ENCODE measurements at regions not wholly inside any gene's neighbourhood (a gene's known extent, or its start where the extent isn't known, plus 50 kb on each side); places are given as distances from the start of the nearest gene placed in this dataset.

- no peak for DNase-seq
Observed at GRCh38 chr14:53896726-53897125, 59.9 kb downstream of the BMP4 start.

DNA sequence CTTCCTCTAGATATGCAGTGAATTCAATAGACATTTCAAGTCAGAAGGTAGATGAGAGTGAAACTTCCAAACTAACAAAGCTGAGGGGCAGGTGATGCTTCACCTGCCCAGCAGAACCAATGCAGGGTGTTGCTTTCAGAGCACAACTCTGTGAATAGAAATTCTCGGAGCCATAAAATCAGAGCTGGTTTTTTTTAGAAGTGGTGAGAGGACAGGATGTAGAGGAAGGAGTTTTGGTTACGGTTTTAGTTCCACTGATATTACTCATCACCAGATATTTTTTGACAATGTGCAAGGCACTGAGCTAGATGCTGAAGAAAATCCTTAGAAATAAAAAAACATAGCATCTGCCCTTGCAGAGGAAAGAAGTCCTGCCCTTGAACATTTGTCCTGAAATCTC is 62.2 kb downstream of the BMP4 start:
- DNase-seq = no peak

- DNase-seq = no peak
Observed at GRCh38 chr14:53893374-53893773, 63.3 kb downstream of the BMP4 start.

DNA sequence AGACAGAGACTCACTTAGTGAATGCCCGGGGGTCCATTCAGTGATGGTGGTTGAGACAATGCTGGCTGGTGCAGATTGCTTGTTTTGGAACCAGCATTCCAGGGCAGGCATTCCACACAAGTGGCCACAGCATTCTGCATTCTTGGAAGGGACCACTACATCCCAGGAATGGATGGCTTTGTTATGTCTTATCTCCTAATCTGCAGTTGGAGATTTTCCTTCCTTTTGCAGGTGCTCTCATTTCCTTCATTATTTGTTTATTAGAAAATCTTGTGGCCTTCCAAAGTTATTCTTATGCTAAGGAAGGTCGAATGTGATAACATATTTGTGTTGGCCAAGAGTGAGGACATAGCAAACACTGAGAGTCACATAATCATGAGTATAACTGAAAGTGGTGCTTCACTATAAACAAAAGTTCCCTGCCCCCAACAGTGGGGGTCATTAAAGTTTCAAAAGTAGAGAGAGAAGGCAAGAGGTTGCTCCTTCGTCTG is 66.0 kb downstream of the BMP4 start:
- no peak for DNase-seq

- no peak for DNase-seq
Observed at GRCh38 chr14:53888535-53889386, 67.9 kb downstream of the BMP4 start.

GRCh38 chr14:53885136-53885640 is 71.4 kb downstream of the BMP4 start:
- no peak for DNase-seq

GRCh38 chr14:53884601-53885000 is 72.0 kb downstream of the BMP4 start:
- no peak for DNase-seq

- no peak for DNase-seq
Observed at GRCh38 chr14:53883739-53884138, 72.9 kb downstream of the BMP4 start.

- DNase-seq = no peak
Observed at GRCh38 chr14:53882684-53883083, 73.9 kb downstream of the BMP4 start.

DNA sequence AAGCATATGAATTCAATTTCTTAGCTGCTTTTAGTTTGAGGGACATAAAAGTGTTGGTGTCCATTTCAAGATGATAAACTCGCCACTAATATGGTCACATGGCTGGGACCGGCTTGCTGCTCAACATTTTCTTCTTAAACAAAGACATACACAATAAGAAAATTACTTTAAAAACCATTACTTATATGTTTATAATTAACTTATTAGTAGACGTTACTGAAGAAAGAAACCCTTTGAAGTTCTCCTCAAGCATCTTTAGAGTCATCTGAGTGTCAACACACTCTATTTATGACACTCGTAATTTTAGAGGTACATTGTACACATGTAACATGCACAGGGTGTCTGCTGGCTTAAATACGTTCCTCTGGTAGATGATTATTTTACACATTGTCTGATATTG is 74.7 kb downstream of the BMP4 start:
- no peak for DNase-seq

DNA sequence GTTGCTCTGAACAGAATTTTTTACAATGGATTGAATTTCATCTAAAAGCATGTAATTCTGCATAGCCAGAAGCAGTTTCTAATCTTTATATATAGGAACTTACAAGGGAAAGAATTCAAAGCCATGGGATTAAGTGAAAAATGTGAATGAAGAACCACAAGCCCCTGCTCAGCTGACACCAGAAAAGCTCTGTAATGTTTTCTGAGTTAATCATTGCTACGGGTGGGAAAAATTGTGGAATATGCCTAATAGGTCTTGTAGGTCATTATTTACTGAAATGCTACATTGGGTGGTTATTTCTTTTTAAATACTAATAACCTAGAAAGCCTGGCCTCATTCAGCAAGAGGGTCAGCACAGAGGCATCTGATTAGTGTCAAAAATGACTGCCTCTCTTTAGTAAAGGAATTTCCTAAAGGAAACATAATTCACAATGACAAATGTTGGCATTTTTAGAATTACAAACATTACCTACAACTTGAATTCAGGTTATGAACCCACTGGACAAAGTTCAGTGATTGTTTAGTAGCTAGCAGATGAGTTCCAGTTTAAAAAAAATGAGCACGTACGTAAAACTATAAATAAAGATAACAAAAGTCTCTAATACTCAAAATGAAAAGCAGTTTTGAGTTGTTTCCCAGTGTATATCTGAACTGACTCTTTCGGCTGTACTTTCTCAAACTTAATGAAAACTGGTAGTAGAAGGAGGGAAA is 75.3 kb downstream of the BMP4 start:
- DNase-seq = no peak

- DNase-seq = no peak
Observed at GRCh38 chr14:53880761-53881160, 75.9 kb downstream of the BMP4 start.

DNA sequence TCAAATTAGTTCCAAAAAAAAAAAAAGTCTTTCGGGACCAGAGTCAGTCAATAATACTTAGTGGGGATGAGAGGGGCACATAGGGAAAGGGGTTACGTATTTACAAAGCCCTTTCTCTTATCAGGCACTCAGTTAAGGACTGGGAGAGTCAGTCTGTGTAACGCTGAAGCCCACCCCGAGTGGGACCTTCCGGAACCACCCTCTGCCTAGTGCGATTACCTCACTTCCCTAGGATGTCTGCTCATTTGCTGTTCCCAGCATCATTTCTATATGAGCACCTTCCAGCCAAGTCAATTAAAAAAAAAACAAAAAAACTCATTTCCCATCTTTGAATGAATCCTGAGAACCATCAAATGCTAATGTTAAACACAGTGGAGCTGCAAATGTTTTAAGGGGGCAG is 76.9 kb downstream of the BMP4 start:
- no peak for DNase-seq

DNA sequence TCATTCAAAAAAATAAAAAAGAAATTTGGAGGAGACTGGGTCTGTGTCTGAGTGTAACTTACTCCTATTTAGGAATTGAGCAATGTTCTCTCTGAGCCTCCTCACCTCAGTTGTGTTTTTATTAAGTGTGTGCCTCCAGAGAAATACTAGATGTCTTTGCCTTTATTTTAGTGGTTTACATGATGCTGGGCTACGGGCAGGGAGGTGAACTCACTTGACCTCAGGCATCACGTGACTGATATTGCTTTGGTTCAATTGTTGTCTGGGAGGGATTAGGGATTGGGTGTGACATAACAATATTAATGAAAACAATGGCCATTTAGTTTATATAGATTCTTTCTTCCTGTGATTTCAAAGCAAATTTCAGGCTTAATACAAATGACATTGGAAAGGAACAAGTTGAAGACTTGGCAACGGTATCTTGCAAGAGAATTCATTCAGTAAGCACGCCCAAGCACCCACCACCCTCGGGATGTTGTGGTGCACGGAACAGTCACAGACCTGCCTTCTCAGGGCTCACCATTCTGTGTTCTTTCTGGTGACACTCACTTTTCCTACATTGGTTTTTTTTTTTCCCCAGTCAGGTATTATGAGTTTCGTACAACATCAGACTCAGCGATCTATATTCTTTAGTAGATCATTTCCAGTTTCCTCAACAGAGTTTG is 77.5 kb downstream of the BMP4 start:
- DNase-seq = no peak

DNA sequence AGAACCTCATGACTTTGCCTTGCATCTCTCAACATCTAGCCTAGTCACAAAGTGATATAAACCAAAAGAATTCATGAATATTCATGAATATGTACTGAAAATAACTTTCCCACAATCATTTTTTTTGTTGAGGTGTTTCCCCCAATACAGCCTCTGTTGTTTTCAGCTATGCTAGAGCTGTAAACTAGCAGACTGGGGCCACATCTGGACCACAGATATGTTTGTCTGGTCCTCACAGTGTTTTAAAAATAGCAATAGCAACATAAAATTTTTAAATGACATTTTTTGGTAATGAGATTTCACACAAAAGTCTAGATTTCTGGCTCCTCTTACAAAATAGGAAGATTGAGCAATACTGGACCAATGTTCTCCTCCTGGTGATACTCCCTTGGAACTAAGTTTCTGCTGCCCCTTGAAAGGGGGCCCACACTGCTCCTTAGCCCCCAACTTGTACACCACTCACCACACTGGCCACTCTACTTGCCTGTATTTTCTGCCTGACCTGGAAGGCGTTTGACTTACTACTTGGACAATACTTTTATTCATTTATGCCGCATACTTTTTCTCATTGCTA is 81.2 kb downstream of the BMP4 start:
- no peak for DNase-seq

GRCh38 chr14:53874704-53875103 is 81.9 kb downstream of the BMP4 start:
- no peak for DNase-seq

- DNase-seq = no peak
Observed at GRCh38 chr14:53872681-53873089, 83.9 kb downstream of the BMP4 start.

GRCh38 chr14:53871951-53872350 is 84.7 kb downstream of the BMP4 start:
- DNase-seq = no peak

DNA sequence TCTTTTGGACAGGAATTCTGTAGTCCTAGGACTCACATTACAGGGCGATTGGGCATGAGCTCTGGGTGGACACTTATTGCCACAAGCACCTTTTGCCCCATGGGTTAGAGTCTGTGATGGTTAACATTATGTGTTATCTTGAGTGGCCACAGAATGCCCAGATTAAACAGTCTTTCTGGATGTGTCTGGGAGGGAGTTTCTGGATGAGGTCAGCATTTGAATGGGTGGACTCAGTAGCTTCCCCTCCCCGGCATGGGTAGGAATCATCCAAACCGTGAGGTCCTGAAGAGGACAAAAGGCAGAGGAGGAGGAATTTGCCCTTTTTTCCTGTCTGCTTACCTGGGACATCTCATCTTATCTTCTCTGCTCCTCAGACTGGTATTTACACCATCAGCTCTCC is 85.6 kb downstream of the BMP4 start:
- DNase-seq = no peak

- DNase-seq = no peak
Observed at GRCh38 chr14:53865711-53866110, 90.9 kb downstream of the BMP4 start.

DNA sequence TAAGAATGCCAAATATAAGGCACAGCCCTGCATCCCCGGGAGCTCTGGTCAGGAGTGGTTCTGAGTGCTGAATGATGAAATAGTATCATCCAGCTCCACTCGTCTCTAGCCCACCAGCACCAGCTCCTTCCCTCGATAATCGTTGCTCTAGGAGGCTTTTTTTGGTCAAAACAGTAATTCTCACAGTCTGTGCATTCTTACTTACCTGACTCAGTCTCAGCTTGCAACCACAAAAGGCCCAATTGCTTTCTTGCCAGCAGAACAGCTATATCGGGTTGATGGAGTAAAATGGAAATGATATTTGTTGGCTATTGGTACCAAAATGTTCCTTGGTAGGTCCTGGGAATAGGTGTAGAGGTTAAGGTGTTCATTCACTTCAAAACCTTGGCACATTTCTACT is 94.8 kb downstream of the BMP4 start:
- DNase-seq = no peak

DNA sequence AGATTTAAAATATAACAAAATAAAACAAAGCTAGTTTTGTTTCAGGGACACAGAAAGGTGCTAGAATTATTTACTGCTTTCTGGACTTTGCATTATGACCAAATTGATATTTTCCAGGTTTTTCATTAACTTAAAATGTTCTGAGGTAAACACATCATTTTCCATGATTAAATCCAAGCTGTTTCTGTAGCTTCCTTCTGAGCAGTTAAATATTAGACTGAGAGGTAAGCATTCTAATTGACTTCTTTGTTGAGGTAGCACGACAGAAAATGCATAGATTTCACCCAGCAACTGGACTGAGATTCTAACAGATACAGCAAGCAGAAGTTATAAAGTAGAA is 98.3 kb downstream of the BMP4 start:
- no peak for DNase-seq
